HCT116 (cell line): ENCODE measurements at regions not wholly inside any gene's neighbourhood (a gene's known extent, or its start where the extent isn't known, plus 50 kb on each side); places are given as distances from the start of the nearest gene placed in this dataset.

Source experiments
- ATAC-seq: fragments of 200-7000 bp; cut with Tn5 transposase; 2 replicates; pipeline ENCODE4 v1.9.1; 2020; ENCODE audit warnings: mild to moderate bottlenecking, moderate library complexity
- BruUV-seq: library from RNA; stranded (reverse); fragments of 400-500 nt; replicated peaks from 2 replicates; lab custom pipeline; 2021; lab: Mats Ljungman, UMichigan
- CTCF ChIA-PET: fragments of 300-600 bp; sonication (Branson Sonifier 250); formaldehyde crosslinking; loops from one replicate; lab custom pipeline; 2021; ENCODE audit warnings: antibody characterized with exemption; lab: Charles Lee
- POLR2A ChIA-PET: fragments of 300-600, 350-600 bp; sonication (Branson Sonifier 250); formaldehyde crosslinking; loops from one replicate; lab custom pipeline; 2021; ENCODE audit warnings: antibody characterized with exemption; lab: Charles Lee
- RAD21 ChIA-PET, 2 experiments: fragments of 300-600 bp; sonication (Branson Sonifier 250); formaldehyde crosslinking; loops; one replicate each; lab custom pipeline; 2023; ENCODE audit warnings: low total read pairs in 2 of 2; ENCODE audit not compliant: uncharacterized antibody in 2 of 2, unreplicated experiment in 2 of 2, low non-redundant PET in 1 of 2; lab: Charles Lee
- DNase-seq: peaks from one replicate; pipeline ENCODE4 v3.0.0-alpha.2; 2010; ENCODE audit warnings: low read depth, low spot score
- H2AFZ ChIP-seq: fragments of 200-600 bp; shearing (Covaris generic), sonication (generic); 2 replicates; pipeline ENCODE4 v1.6.1; 2017; ENCODE audit warnings: low read depth, mixed run types, mixed read lengths, antibody characterized with exemption, low read length; ENCODE audit not compliant: poor library complexity, severe bottlenecking
- H3K27ac ChIP-seq: 2 replicates; pipeline ENCODE4 v1.5.1; 2012; ENCODE audit warnings: low read depth, low read length
- H3K27me3 ChIP-seq: fragments of 200-600 bp; sonication (generic); 2 replicates; pipeline ENCODE4 v1.6.1; 2016; ENCODE audit warnings: mixed run types, low read length, mixed read lengths; ENCODE audit not compliant: insufficient read depth
- H3K36me3 ChIP-seq, 2 experiments: fragments of 200-500 bp in 1 of 2; fragments of 200-600 bp in 1 of 2; sonication (Bioruptor generic) in 1 of 2; sonication (generic) in 1 of 2; 2 replicates each; pipeline versions ENCODE4 v1.5.1 to v1.6.1; 2014 to 2016; ENCODE audit warnings: low read length in 2 of 2, inconsistent platforms in 1 of 2, mixed read lengths in 1 of 2, mixed run types in 1 of 2; ENCODE audit not compliant: insufficient read depth in 2 of 2, control insufficient read depth in 1 of 2
- H3K4me1 ChIP-seq, 2 experiments: fragments of 200-600 bp in 1 of 2; sonication (generic) in 1 of 2; 2 replicates each; pipeline versions ENCODE4 v1.5.1 to v1.6.1; 2012 to 2017; ENCODE audit warnings: low read length in 2 of 2, inconsistent platforms in 1 of 2, mild to moderate bottlenecking in 1 of 2, mixed read lengths in 1 of 2, mixed run types in 1 of 2, moderate library complexity in 1 of 2; ENCODE audit not compliant: insufficient read depth in 2 of 2, control insufficient read depth in 1 of 2
- H3K4me2 ChIP-seq: fragments of 200-600 bp; sonication (generic); 2 replicates; pipeline ENCODE4 v1.6.1; 2017; ENCODE audit warnings: mixed run types, low read length, mixed read lengths
- H3K4me3 ChIP-seq, 2 experiments: fragments of 200-600 bp in 1 of 2; sonication (generic) in 1 of 2; replicated peaks in 1 of 2; 2 replicates each; pipeline ENCODE4 v1.5.1; 2011 to 2016; ENCODE audit warnings: low read length in 2 of 2, control low read depth in 1 of 2, low read depth in 1 of 2, mild to moderate bottlenecking in 1 of 2, mixed read lengths in 1 of 2, mixed run types in 1 of 2
- H3K79me2 ChIP-seq: fragments of 200-600 bp; sonication (generic); 2 replicates; pipeline ENCODE4 v1.6.1; 2017; ENCODE audit warnings: mild to moderate bottlenecking, mixed run types, low read length, moderate library complexity, mixed read lengths; ENCODE audit not compliant: insufficient read depth
- H3K9ac ChIP-seq: fragments of 200-600 bp; sonication (generic); 2 replicates; pipeline ENCODE4 v1.6.1; 2016; ENCODE audit warnings: low read length, mixed read lengths
- H3K9me2 ChIP-seq: fragments of 200-600 bp; sonication (generic), shearing (Covaris generic); 2 replicates; pipeline ENCODE4 v1.6.1; 2017; ENCODE audit warnings: mixed run types, mild to moderate bottlenecking, moderate library complexity; ENCODE audit not compliant: insufficient read depth
- H3K9me3 ChIP-seq, 2 experiments: fragments of 200-500 bp in 1 of 2; fragments of 200-600 bp in 1 of 2; sonication (Bioruptor generic) in 1 of 2; sonication (generic) in 1 of 2; 2 replicates each; pipeline ENCODE4 v1.6.1; 2014 to 2017; ENCODE audit warnings: low read length in 2 of 2, mixed read lengths in 2 of 2, inconsistent platforms in 1 of 2, low read depth in 1 of 2, mild to moderate bottlenecking in 1 of 2, mixed run types in 1 of 2, moderate library complexity in 1 of 2; ENCODE audit not compliant: control insufficient read depth in 1 of 2, insufficient read depth in 1 of 2
- H4K20me1 ChIP-seq: fragments of 200-600 bp; sonication (generic), shearing (Covaris generic); 2 replicates; pipeline ENCODE4 v1.6.1; 2017; ENCODE audit warnings: mixed run types, mild to moderate bottlenecking, moderate library complexity; ENCODE audit not compliant: insufficient read depth
- ATF3 ChIP-seq: IDR thresholded peaks from 2 replicates; pipeline ENCODE4 v1.6.1; 2012
- CBX3 ChIP-seq: IDR thresholded peaks from 2 replicates; pipeline ENCODE4 v1.6.1; 2012; ENCODE audit warnings: low read depth
- EGR1 ChIP-seq: IDR thresholded peaks from 2 replicates; pipeline ENCODE4 v1.6.1; 2012; ENCODE audit warnings: low read depth
- ELF1 ChIP-seq: IDR thresholded peaks from 2 replicates; pipeline ENCODE4 v1.6.1; 2012; ENCODE audit warnings: low read depth, borderline replicate concordance
- EZH2 ChIP-seq: fragments of 200-600 bp; sonication (generic); IDR thresholded peaks from 2 replicates; pipeline ENCODE4 v1.6.1; 2017; ENCODE audit warnings: antibody characterized with exemption, mixed run types
- FOSL1 ChIP-seq: IDR thresholded peaks from 2 replicates; pipeline ENCODE4 v1.6.1; 2012; ENCODE audit warnings: low read depth
- JUND ChIP-seq: IDR thresholded peaks from 2 replicates; pipeline ENCODE4 v1.6.1; 2012
- POLR2A ChIP-seq: IDR thresholded peaks from 2 replicates; pipeline ENCODE4 v1.7.0; 2011; ENCODE audit warnings: borderline replicate concordance; ENCODE audit not compliant: insufficient read depth, insufficient read length; ENCODE audit errors: extremely low read depth
- POLR2AphosphoS5 ChIP-seq: IDR thresholded peaks from 2 replicates; pipeline ENCODE4 v1.6.1; 2011; ENCODE audit warnings: mild to moderate bottlenecking, low read depth, low read length, moderate library complexity
- REST ChIP-seq: IDR thresholded peaks from 2 replicates; pipeline ENCODE4 v1.6.1; 2012; ENCODE audit warnings: low read depth
- SIN3A ChIP-seq: IDR thresholded peaks from 2 replicates; pipeline ENCODE4 v1.6.1; 2012; ENCODE audit warnings: low read depth
- SP1 ChIP-seq: IDR thresholded peaks from 2 replicates; pipeline ENCODE4 v1.6.1; 2012; ENCODE audit warnings: low read depth
- SRF ChIP-seq: IDR thresholded peaks from 2 replicates; pipeline ENCODE4 v1.6.1; 2012; ENCODE audit warnings: low read depth
- TCF7L2 ChIP-seq: IDR thresholded peaks from 2 replicates; pipeline ENCODE4 v1.7.0; 2011; ENCODE audit warnings: borderline replicate concordance, inconsistent platforms; ENCODE audit not compliant: insufficient read depth, insufficient read length; ENCODE audit errors: extremely low read depth
- YY1 ChIP-seq: IDR thresholded peaks from 2 replicates; pipeline ENCODE4 v1.6.1; 2011; ENCODE audit warnings: low read length, low read depth, moderate library complexity, mild to moderate bottlenecking; ENCODE audit not compliant: insufficient replicate concordance; ENCODE audit errors: extremely low read depth
- ZBTB33 ChIP-seq: IDR thresholded peaks from 2 replicates; pipeline ENCODE4 v1.6.1; 2011; ENCODE audit warnings: mild to moderate bottlenecking, low read length, moderate library complexity; ENCODE audit not compliant: insufficient replicate concordance; ENCODE audit errors: extremely low read depth
- intact Hi-C: fragments of 100-400 bp; cut with micrococcal nuclease; formaldehyde crosslinking; loops from 2 replicates; pipeline ENCODE4 v1.10.0; 2022

- no peak overlapping the region for H3K4me2 ChIP-seq
- H2AFZ ChIP-seq: no peak overlapping the region
- H3K79me2 ChIP-seq: no peaks in the 10 kb centered on the region
- no peak overlapping the region for H3K27ac ChIP-seq
- intact Hi-C loops: loop anchor here (10.0 kb wide), 3 partner anchors 515 to 1705 kb away; no protein-coding TSS in a partner anchor
- no peaks in the 10 kb centered on the region for H4K20me1 ChIP-seq
- no peaks in the 10 kb centered on the region for H3K36me3 ChIP-seq
- H3K9me2 ChIP-seq: no peaks in the 10 kb centered on the region
- no peaks in the 10 kb centered on the region for H3K4me1 ChIP-seq
- DNase-seq (no peak), ATAC-seq (no peak)
- ChIA-PET CTCF (no interaction called here), POLR2A (no interaction called here), RAD21 (no interaction called here)
- H3K9ac ChIP-seq: no peak overlapping the region
- H3K4me3 ChIP-seq: no peak overlapping the region
- no peak for TF ChIP-seq TCF7L2
- TF ChIP-seq FOSL1: no peak
- no peak for TF ChIP-seq CBX3
- no peak for TF ChIP-seq SIN3A
- BruUV-seq: no TSS peak
- H3K9me3 ChIP-seq: no peaks in the 10 kb centered on the region
- no peaks in the 10 kb centered on the region for H3K27me3 ChIP-seq
Measured at GRCh38 chr4:161329852-161330251, 833.9 kb downstream of the FSTL5 start.

GRCh38 chr4:161321706-161322105 is 842.1 kb downstream of the FSTL5 start:
- no peak overlapping the region for H3K4me2 ChIP-seq
- ChIA-PET RAD21 (no interaction called here), POLR2A (no interaction called here), CTCF (no interaction called here)
- no peak overlapping the region for H3K27ac ChIP-seq
- no peaks in the 10 kb centered on the region for H3K9me2 ChIP-seq
- no peaks in the 10 kb centered on the region for H3K4me1 ChIP-seq
- H3K9me3 ChIP-seq: no peaks in the 10 kb centered on the region
- H3K9ac ChIP-seq: no peak overlapping the region
- BruUV-seq: no TSS peak
- H2AFZ ChIP-seq: no peak overlapping the region
- no peaks in the 10 kb centered on the region for H3K36me3 ChIP-seq
- no peak for DNase-seq
- H3K27me3 ChIP-seq: no peaks in the 10 kb centered on the region
- intact Hi-C loops: loop anchor here (10.0 kb wide), 3 partner anchors 523 to 1713 kb away; no protein-coding TSS in a partner anchor
- no peak overlapping the region for H3K4me3 ChIP-seq
- H3K79me2 ChIP-seq: no peaks in the 10 kb centered on the region
- ATAC-seq: no peak
- no peaks in the 10 kb centered on the region; the same call in 1 of the 2 replicates for H4K20me1 ChIP-seq
- no peak for TF ChIP-seq POLR2A
- no peak for TF ChIP-seq POLR2AphosphoS5
- TF ChIP-seq SIN3A: no peak
- TF ChIP-seq ELF1: no peak
- no peak for TF ChIP-seq SP1
- TF ChIP-seq EGR1: no peak
- TF ChIP-seq YY1: no peak
- TF ChIP-seq REST: no peak
- TF ChIP-seq ATF3: no peak
- TF ChIP-seq JUND: no peak
- TF ChIP-seq EZH2: no peak
- no peak for TF ChIP-seq ZBTB33
- no peak for TF ChIP-seq TCF7L2
- no peak for TF ChIP-seq SRF
